GM19463 (cell line): ENCODE measurements at regions not wholly inside any gene's neighbourhood (a gene's known extent, or its start where the extent isn't known, plus 50 kb on each side); places are given as distances from the start of the nearest gene placed in this dataset.

Source experiments
- ATAC-seq: cut with Tn5 transposase; IDR thresholded peaks from one replicate; pipeline ENCODE4 v1.9.1; 2021; ENCODE audit warnings: mild to moderate bottlenecking, moderate library complexity; ENCODE audit not compliant: unreplicated experiment

DNA sequence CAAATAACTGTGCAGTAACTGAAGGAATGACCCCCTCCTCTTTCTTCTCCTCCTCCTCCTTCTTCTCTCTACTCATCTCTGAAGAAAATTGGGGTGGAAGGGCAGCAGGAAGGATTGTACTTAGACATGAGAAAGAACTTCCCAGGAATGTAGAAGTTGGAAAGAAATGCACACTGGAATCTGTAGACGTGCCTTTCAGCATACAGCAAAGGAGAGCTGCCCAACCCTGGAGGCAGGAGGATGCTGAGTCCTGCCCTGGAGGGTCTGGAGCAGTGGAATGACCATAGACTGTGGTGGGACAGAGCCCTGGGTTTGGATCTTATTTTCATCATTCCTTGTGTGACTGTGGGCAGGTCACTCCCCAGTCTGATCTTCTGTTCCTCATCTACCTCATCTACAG lies 80.1 kb downstream of the PJA1 start:
- no peak for ATAC-seq

DNA sequence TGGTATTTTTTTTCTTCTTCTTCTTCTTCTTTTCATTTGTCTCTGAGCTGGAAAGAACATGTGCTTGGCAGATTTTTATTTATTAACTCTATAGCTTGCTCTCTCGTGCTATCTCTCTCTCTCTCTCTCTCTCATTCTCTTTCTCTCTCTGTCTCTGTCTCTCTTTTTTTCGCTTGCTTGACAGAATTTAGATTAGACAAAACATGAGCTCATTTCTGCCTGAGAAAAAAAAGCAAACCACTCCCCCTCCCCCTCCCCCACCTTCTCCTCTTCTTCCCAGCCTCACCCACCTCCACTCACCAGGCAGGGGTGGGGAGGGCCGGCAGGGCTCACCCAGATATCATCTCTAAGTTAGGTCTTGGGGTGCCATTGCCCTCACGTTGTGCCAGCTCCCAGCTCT lies 81.5 kb downstream of the PJA1 start:
- no peak for ATAC-seq

DNA sequence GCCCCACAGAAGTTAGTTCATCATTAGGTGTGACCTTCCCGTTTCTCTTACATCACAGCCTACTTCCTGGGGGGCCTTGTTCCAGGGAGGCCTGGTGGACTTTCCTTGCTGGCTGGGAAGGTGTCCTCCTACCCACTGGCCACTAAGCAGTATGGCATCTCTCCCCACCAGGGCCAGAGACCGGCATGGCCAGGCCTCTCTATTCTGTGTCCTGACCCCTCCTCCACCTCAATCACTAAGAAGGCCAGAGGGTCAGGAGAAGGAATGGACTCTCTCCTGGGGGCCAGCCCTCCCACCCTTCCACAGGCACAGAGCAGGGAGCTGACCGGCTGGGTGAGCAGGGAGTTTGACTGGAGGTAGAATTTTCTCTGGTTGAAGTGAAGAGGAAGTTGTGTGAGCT lies 81.9 kb downstream of the PJA1 start:
- ATAC-seq = no peak

DNA sequence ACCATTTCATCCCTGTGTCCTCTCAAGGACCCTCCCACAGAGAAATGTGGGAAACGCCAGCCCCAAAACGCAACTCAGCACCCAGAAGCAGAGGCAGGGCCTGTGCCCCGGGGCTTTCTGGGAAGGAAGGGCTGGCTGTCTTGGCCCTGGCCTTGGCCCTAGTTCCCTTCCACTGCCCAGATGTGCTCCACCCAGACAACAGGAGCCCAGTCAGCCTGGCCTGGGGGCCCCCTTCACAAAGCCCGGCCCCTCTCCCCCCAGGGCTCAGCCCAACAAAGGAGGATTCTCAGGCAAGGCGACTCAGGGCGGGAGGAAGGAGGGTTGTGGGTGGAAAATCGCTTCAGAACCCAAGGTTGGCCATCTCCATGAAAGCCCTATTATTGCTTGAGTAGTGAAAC lies 82.5 kb downstream of the PJA1 start:
- ATAC-seq = no peak

DNA sequence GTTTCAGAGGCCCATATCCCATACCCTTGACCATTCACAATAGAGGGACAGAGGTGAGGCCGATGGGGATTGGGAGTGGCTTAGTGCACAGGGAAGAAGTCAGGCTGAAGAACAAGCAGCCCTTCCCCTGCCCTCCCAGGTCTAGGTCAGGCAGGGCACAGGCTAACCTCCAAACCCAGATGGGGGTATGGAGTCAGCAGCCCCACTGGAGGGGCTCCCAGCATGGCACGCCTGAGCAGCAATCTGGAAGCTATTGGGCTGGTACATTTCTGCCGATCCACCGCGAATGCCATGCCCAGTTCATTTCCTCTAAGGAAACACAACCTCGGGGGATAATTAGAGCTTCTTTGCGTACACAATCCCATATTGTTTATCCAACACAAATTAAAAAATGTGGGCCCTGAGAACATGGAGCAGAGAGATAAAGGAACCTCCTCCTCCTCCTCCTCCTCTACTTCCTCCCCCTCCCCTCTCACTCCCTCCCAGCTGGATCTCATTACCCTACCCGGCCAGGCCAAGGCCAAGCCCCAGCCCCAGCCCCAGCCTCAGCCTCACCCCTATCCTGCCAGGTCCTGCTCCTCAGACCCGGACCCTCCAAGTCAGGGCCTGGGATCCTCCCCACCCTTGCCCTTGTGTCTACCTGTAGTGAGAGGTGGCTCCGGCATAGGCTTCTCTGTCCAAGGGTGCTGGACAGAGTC lies 83.0 kb downstream of the PJA1 start:
- no peak for ATAC-seq

DNA sequence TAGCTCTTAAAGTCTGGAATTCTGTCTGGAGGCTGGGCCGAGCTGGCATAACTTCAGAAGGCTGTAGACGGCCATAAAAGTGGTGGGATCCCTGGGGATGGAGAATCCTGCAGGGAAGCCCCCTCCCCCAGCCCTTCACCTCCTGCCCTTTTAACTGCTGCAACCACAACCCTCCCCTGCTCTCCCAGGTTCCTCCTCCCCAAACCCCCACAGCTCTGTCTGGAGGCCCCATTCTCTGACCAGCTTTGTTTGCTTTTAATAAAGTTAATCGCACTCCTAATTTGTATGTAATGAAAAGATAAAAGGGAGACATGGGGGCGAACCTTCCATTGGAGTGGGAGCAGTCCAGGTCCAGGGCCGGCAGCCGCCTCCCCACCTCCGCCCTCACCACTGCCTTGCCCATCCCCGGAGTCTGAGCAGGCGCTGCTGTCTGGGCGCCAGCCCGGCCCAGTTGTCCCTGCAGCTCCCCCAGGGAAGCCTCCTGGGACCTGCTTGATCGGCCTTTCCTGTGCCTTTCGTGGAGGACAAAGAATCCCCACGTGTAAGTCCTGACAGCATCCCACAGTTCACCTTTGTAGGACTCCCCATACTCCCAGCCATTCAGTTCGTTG lies 84.3 kb downstream of the PJA1 start:
- no peak for ATAC-seq

DNA sequence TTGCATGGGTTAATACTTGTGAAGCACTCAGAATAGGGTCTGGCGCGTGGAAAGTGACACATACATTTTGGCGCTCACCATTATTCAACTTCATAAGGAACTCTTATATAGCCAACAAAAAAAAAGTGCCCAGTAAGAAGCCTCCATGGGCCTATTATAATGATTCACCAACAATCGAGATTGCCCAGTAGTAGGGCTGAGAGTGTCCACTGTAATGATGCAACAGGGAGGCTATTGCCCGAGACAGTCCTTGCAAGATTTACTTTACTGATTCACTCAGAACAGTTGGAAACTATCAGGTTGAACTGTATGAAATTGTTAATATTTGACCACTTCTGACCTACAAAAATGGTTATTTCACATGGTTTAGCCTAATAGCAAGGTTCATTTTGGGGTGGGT lies 86.0 kb downstream of the PJA1 start:
- ATAC-seq = no peak

DNA sequence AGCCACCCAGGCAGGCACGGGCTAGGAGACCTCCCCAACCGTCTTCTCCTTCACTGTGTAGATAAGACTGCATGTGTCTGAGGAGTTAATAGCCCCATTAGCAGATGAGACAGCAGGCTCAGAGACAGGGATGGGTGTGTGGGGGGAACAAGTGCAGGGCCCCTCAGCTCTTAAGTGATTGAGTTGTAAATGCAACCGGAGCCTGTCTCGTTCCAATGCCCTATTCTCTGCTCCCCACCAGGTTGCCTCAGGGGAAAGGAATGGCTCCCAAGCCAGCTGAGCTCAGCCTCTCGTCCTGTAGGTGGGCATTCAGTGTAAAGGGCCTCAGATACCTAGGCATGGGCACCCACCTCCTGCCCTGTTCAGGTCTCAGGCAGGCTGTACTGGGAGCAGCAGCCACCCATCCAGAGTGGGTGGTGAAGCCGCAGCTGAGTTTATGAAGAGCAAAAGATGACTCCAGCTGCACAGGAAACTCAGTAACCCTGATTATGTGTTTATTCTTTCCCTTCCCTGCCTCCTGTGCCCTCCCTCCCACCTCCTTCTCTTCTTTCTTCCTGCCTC lies 87.3 kb downstream of the PJA1 start:
- no peak for ATAC-seq

DNA sequence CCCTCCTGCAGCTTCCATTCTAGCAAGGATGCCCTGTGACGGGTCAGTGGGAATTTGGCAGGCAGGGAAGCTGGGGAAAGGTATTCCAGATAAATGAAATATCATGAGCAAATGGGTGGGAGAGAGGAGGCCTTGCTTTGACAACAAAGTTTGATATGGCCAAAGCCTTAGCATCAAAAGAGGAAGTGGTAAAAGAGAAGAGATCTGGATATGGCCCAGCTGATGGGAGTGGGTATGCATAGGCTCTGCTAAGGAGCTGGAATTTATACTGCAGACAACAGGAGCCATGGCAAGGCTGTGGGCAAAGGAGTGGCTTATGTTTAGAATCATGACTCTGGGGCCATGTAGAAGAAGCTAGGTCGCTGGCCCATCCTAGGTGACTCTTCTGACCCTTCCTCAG lies 89.2 kb downstream of the PJA1 start:
- no peak for ATAC-seq

DNA sequence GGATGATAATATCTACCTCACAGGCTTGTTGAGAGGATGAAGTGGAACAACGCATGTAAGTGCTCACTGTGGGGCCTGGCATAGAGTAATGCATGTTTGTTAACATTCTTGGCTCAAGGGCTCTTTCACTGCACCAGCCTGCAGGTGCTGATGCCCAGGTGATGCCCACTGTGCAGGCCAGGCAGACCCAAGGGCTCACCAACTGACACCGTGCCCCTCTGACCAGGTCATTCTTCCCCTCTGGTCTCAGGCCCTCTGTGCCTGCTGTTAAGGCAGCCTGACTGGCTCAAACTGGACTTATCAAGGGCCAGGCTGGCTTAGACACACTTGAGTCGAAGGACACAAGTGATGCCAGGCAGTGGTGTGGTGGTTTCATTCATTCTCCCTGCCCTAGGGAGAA lies 90.5 kb downstream of the PJA1 start:
- no peak for ATAC-seq

DNA sequence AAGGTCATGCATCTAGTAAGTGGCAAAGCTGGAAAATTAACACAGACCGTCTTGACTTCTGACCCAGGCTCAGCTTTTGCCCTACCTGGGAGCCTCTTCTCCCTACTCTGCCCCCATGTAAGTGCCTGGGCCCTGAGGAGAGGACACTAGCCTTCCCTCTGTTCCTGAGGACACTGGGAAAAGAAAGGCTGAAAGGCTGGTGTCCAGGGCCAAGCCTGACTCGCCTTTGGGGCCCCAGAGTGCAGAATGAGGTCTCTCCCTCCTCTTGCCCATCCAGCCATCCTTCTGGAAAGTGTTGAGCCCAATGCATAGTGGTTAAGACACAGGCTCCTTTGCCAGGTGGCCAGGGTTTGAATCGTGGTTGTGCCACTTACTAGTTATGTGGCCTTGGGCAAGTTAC lies 91.5 kb downstream of the PJA1 start:
- no peak for ATAC-seq

DNA sequence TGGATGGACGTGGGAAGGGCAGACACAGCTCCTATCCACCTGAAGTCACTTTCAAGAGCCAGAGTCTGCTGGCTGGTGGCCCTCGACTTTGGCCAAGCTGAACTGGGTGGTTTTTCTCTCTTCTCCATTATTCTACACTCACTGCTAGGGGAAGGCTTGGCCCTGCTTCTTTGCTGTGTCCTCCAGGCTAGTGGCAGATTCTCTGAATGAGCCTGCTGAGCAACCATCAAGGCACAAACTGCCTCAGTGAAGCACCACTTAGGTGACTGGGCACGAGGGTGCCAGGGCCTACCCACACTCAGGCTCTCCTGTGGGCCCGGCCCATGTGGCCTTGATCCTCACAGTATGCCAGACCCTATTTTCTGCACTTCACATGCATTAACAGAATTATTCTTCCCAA lies 92.0 kb downstream of the PJA1 start:
- no peak for ATAC-seq

DNA sequence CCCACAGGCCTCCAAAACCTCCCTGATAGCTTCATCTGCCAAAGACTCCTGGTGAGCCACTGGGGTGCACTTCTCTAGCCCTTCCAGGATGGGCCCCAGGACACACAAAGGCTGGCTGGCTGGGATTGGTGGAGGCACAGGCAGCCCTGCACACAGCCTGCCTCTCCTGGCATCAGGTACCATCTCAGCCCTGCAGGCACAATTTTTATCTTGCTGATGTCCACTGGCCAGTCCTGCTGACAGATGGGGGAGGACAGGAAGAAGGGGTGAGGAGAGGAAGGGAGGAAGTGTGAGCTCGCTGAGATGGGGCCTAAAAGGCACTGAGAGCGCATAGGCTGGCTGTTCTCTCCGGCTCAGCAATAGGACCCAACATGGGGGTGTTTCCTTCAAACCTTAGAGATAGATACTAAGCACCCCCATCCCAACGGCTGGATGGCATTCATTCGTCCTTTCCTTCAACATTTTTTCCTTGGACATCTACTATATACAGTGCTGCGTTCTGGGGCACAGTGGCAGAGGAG lies 92.7 kb downstream of the PJA1 start:
- no peak for ATAC-seq

DNA sequence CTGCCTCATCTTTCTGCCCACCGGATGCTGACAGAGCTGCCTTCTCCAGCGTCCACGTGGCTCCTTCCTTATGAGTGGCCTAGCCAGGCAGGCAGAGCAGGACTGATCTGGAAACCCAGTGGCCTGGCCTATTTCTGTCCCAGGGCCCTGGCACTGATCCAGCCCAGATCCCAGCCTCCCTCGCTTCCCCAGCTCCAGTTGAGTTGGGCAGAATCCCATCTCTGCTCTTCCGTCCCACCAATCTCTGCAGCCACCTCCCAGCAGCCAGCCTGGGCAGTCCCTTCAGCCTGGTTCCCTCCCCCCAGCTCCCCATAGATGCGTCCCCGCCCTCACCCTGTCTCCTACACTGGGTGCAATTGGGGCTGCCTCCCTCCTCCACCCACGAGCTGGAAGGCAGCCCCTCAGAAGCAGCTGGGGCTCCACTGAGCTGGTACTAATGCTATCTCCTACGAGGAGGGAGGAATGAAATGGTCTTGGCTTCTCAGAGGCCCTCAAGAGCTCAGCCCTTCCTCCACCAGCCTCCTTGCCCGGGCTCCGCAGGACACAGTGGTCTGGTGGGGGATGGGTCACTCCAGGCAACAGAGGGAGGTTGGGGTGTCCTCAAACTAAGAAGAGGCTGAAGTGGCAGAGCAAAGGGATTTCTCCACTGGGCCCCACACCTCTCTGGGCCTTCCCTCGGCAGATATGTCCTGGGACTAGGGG lies 94.2 kb downstream of the PJA1 start:
- ATAC-seq = no peak

DNA sequence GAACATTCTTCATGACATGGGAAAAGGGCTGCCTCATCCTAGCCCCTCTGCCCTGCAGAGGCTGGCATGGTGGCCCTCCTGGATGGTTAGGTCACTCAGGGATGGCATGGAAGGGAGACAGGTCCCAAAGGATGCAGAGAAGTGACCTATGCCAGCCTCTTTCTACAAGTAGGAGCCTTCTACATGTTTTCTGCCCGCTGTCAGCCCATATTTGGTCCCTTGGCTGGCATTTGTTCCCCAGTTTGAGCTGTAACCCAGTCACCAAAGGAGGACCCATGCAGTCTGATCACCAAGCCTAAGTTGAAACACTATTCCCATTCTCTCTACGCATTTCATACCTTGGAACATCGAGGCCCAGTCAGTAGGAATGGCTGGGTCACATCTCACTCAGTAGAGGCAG lies 95.4 kb downstream of the PJA1 start:
- ATAC-seq = no peak

DNA sequence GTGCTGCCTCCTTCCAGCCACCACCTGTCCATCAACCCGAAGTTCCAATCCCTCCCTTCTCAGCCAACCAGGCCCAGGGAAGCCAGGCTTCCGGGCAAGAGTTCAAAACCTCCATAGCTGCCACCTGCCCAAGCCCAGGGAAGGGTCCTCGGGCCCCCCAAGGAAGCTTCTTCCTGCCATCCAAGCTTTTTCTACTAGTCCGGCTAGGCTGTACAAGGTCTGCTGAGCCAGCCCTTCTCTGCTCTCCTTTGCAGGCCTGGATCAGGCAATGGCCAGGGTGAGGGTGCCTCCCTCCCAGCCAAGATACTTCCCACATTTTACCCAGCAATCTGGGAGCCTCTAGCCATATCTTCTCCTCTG lies 96.2 kb downstream of the PJA1 start:
- no peak for ATAC-seq

DNA sequence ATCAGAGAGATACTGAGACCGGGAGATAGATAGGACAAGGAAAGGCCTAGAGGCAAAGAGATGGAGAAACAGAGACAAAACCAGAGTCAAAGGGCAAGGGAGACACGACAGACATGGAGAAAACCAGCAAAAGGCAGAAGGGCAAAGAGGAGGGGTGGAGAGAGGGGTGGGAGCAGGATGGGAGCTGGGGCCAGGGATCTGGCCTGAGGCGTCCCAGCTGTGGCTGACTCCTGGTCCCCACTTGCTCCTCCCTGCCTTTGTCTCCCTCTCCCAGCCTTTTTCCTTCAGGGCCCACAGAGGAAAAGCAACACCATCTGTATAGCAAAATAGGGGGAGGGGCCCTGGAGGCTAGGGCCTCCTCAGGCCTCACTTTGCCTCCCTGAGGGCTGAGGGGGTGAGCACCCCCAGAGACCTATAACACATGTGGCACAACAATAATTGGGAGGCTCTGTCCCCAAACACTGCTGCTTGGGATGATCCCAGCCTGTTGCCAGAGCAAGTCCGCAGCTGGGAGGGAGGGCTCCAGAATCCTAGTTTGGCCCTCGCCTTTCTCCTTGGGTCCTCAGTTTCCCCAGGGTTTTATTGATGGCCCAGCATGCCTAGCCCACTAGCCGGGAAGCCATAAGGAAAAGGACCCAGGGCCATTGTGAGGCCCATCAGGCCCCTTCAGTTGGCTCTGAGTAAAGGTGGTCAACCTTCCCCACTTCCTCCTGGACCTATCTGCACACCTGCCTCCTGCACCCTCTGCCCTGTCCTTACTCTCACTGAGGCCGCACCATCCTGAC lies 96.8 kb downstream of the PJA1 start:
- ATAC-seq = no peak

DNA sequence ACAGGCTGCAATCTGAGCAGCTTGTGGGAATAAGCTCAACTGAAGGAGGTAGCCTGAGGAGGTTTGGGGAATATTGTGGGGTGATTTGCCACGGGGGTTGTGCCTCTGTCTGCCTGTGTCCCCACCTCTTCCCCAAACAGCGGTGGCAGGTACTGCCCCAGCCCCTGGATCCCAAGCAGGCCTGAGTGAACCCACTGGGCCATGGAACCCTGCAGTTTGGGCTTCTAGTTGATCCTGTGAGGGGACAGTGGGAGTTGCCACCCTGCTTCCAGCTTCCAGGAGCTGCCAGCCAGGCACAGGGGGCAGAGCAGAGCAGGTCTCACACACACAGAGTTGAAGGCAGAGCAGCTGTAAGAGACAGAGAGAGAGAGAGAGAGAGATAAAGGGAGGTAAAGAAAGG lies 97.4 kb downstream of the PJA1 start:
- no peak for ATAC-seq

DNA sequence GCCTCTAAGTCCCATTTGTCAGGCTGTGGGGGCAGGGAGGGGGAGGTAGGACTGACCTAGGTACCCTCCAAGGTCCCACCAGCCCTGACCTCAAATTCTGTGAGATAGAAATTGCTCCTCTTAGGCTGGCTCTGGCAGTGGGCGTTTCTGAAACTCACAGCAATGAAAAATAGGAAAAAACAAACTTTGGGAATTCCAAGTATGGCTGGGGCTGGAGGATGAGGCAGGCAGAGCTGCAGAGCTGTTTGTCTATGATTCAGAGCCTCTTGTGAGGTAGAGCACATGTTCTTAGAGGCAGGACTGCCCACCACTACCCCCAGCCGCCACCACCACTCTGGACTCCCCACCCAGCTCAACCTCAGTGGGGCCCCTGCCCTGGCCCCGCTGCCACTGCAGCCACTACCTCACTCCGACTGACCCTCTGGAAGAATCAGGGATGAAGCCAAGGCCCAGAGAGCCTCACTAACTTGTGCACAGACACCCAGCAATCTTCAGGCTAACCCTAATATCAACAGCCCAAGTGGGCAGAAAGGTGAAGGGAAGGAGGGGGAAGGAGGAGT lies 98.2 kb downstream of the PJA1 start:
- no peak for ATAC-seq

DNA sequence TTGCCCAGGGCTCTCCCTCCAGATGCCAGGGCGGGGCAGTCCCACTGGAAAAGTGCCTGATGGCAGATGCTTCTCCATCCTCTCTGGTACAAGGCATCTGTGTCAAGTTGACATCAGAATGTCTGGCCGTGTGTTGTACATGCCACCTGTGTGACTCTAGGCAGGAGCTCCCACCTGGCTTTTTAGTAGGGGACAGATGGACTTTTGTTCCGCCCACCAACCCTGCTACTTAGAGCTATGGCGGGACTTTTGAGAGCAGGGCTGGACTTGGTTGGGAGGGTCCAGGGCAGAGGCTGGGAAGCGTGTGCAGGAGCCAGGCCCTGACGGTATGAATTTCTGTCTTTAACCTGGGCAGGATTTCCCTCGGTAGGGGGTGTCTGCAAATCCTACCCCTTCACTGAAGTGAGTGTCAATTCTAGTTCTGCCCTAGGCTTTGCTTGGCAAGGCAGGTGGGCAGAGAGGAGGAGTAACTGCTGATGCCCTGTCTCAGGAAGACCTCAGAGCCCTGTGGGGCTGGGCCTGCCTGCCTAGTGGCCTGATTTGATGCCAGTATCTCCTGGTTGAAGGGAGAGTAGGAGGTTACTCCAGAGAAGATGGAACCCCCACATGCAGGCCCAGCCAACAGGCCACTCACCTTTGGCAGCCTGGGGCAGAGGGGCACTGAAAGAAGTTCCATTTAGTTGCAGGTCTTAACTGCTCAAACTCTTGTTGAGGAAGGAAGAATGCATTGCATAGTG lies 99.1 kb downstream of the PJA1 start:
- ATAC-seq = no peak
